ENCODE measurements at regions not wholly inside any gene's neighbourhood (a gene's known extent, or its start where the extent isn't known, plus 50 kb on each side); places are given as distances from the start of the nearest gene placed in this dataset.

DNA sequence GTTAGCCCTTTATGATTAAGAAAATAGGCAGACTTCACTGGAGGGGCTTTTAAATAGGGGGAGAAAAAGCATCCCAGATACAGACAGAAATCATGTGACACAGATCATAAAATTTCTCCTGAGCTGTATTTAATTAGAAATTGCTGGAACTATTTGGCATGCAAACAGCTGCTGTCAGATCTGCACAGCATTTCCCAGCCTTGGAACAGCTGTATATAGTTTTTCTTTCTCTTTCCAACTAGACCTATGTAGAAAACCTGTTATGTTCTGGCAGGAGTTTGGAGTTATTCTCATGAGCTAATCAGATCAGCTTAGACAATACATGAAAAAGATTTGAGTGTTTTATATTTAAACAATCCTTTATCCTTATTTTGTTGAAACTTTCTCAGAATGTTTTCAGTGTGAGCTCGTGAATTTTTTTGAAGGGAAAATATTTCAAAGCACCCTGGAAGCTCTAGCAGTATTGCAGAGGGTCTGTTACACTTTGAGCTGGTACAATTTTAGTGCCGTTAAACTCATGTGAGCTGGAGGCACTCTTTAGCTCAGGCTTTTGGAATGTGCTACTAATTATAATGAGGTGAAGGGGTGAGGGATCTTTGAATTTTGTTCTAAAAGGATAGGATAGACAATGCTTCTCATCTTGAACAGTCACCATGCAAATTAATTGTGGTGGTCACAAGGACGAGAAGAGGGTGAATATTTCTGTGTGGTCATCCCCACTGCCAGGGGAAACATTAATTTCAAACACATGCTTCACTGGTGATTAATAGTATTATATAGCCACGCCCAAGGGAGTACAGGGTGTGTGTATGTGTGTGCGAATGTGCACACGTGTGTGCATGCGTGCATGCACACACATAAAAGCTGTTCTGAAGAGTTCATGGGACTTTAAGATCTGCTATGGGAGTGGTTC lies 239.4 kb upstream of the FBXL7 start:
- no peak for DNase-seq

DNA sequence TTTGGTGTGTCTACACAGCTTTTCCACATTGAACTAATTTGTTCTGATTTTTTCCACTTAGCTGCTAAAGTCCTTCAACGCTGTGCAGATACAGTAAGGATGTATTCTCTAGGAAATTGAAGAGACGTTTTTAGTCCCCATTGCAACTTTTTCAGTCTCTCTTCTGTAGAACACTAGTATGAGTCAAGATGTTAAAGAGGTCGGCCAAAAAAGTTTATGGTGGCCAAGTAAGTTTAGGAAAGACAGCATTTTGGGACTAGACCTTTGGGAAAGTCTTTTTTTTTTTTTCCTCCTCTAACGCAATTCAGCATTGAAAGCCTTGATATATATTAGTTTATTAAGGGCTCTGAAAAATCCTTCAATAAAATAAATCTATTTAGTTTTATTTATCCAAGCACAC lies 243.5 kb upstream of the FBXL7 start:
- DNase-seq: no peak

DNA sequence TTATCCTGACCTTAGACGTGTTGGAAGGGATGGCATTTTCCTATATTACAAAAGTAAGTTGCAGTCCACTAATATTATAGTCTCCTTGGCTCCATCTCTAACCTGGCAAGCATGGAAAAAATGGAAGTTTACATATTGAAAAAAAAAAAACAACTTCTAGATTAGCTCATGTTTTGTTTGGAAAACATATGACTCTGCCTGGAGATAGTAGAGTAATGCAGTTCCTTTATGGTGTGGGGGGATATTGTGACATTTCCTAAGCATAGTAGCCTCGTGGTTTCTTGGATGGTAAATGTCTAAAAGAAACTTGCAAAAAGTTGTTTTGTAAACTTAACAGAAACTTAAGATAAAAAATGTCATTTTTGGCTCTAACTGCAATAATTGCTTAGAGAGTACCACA lies 244.4 kb upstream of the FBXL7 start:
- DNase-seq: no peak

DNA sequence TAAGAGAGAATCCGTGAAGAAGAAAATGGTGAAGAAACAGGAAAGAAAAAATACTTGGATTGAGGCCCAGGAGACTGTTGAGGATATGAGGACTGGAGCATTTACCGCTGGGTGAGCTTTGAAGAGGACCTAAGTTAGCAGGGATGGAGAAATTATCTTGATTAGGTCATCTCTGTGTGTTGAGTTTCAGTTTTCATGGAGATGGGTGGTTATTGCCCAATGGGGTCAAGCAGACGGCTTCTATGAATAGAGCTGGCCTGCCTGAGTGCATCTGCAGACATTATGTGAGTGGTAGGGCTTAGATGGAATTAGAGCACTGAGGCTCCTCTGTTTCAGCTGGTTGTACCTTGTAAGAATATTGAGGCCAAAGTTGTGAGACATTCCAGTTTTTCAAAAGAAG lies 245.4 kb upstream of the FBXL7 start:
- no peak for DNase-seq

DNA sequence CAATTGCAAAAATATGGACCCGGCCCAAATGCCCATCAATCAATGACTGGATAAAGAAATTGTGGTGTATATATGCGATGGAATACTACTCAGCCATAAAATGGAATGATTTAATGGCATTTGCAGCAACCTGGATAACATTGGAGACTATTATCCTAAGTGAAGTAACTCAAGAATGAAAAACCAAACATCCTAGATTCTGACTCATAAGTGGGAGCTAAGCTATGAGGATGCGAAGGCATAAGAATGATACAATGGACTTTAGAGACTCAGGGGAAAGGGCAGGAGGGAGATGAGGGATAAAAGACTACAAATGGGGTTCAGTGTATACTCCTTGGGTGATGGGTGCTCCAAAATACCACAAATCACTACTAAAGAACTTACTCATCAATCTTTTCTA lies 247.6 kb upstream of the FBXL7 start:
- DNase-seq: no peak

DNA sequence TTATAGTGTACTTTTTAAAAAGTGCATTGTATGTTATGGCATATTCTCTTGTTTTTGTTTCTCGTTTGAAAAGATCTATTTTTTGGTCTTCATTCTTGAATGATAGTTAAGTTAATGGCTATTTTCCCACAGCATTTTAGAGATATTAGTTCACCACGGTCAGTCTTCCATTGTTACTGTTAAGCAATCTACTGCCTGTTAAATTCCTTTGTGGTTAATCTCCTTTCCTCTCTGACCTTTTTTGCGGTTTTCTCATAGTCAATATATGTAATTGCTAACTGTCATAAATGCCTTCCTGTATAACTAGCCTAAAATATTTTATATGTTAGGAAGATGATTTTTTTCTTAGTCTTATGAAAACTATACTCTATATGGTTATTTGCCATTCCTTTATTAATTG lies 250.8 kb upstream of the FBXL7 start:
- DNase-seq: no peak

DNA sequence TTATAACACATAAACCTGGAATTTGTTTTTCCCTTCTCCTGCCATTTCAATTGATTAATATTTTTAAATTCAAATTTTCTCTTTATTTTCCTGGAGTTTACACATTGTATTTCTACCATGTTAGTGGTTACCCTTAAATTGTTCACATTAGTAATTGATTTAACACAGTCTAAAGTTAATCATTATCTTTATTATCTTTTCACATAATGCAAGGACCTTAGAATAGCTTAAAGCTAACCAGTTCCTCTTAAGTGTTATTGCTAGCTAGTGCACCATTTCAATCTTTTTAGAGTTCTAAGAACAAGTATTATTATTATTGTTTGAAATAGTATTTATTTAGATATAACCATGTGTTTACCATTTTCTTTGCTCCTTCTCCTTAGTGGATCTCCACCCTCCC lies 251.2 kb upstream of the FBXL7 start:
- DNase-seq: no peak

DNA sequence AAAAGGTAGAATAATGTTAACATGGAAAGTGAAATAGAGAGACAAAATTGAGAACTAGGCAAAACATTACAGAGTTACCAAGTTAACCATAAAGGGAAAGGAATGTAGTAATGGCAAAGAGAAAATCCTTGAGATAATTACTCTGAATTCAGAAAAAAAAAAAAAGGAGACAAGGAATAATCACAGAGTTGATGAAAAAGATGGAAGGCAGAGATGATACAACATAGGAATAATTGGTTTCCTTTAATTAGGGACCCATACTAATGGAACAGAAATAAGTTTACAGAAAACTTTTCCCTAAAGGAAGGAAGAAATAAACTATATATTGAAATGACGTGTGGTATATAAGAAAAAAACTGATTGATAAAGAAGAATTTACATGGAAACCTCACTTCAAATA lies 254.1 kb upstream of the FBXL7 start:
- DNase-seq: no peak

DNA sequence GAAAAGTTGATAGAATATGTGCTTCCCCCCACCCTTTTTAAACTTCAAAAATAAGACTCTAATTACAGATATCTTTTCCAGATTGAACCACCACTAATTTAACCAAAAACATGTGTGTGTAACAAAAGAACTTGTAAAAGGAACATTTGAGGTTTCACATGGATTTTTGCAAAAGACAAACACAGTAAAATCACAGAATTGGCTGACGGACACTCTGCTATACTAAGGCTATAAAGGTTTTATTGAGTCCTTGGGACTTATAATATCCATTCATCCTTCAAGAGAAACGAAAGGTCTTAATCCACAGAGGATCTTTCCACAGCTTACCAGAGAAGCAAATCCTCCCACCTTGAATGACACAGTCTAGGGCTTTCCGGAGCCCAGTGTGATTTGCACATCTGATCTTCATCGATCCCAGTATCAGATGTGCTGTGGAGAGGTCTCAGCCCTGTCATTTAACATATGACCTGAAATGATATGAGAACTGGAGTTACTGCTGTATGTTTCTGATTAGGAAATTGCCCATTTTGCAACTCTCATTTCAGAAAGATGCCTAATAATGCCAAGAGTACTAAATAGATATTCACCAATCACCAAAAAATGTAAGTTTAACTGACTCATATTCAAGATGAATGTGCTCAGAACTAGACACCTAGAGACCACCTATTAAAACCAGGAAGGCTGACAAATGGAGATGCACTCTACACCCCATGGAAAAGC lies 256.5 kb upstream of the FBXL7 start:
- no peak for DNase-seq

DNA sequence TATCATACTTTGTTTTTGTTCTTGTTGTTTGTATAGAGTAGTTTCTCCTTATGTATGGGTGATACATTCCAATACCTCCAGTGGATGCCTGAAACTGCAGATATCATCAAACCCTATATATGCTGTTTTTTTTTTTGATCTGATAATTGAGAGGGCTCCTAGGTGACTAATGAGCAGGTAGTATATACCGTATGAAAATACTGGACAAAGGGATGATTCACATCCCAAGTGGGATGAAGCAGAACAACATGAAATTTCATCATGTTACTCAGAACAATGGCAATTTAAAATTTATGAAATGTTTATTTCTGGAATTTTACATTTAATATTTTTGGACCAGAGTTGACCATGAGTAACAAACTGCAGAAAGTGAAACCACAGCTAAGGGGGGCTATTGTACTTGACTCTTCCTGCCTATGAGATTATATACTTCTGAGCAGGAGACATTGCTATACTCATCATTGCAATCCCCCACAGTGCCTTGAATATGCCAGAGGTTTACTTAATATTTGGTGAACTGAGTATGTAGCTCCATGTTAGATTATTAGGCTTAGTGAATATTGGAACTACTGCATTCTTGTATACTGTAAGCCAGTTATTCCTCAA lies 258.7 kb upstream of the FBXL7 start:
- no peak for DNase-seq

DNA sequence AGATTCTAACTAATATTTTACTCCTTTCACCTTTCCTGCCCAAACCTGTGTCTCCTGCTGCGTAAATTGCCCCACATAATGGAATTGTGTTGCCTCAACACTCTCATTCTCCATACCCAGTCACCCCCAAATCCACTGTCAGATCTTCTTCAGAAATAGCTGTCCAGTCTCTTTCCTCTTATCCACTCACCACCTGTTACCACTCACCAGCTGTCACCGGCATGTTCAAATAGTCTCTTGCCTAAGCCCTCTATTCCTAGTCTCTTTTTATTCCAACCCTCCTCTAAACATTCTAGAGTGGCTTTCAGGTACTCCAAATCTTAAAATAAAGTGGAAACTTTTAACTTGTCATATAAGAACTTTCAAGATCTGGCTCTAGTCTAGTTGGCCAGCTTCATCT lies 262.0 kb upstream of the FBXL7 start:
- no peak for DNase-seq

DNA sequence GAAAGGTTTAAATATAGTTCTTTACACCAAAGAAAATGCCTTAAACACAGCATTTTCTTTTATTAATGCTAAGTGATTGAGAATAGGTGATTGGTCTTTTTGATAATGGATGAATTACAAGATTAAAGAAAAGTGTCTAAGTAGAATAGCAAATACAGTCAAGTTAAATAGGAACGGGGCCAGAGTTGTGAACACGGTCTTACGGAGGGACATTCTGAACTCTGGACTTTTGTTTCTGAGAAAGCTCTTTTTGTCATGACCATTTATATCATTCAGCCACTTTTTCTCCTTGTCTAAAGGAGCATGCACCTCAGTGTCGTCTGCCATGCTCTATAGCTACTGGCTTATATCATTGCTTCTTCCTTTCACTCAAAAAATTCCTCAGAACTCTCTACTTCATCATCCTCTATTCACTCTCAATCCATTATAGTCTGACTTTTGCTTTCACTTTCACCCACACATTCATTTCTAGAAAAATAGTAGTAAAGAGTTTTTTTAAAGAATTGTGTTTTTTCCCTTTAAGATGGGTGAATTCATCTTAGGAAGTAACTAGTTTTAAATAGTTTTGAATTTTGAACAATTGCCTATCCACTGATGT lies 263.0 kb upstream of the FBXL7 start:
- DNase-seq: no peak

DNA sequence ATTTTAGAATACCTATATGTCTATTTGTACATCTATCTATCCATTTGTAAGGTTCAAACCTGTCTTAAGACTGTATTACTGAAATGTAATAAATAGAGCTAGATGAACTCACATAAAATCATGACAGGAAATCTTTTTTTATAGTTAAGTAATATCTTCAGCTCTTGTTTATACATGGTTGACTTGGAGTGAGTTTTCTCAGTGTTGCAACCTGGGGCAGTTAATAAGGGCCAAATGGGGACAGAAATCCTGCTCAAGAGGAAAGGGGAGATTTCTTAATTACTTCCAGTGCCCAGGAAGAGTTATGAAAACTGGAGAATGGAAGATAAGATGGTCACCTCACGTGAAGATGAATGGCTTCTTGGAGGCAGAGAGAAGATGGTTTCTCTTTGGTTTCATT lies 265.1 kb upstream of the FBXL7 start:
- DNase-seq: no peak

DNA sequence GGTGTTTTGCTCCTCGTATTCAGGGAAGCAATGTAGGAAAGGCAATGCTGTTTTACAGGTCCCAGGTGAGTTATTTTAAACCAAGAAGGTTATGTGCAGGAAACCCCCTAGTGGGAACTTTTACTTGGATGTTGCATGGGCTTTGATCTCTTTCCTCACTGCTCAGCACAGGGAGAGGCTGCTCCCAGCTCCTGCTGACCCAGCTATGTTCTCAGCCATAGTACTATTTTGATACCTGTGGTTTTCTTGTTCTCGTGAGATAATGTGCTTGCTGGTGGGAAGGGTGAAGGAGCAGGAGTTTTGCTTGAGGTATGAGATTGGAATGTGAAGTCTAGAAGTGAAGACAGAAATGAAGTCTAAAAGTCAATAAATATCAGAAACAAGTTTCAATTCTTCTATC lies 265.6 kb upstream of the FBXL7 start:
- DNase-seq: no peak

DNA sequence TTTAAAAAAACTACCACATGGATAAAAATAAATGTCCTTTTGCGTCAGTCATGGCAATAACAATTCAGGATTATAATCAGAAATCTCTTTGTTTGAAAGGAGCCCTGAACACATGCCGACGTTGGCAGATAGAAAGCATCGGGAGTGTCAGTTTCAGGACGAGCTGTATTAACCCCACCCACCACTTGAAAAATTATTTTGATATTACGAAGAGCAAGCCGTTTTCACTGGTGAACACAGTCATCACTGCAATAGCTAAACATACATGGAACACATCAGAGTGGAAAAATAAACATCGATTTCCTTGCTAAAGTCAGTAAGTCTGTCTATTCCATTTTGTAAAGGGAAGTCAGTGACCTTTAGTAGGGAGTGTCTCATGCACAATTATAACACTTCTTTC lies 266.4 kb upstream of the FBXL7 start:
- DNase-seq: no peak

DNA sequence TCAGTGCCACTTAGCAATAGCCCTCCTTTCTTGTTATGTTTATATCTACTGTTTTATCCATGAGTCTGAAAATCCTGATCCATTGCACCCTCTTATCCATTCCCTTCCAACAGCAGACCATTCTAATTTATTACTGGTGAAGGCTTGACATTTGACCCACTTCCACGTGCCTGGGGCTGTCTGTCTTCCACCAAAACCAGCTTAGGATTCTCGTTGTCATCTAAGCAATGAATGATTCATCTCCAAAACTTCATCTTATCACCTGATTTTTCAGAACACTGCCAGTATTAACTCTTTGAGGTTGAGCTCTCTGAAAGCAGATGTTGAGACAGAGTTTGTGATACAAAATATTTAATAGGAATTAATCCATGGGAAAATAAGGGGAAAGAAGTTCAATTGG lies 277.8 kb upstream of the FBXL7 start:
- no peak for DNase-seq

DNA sequence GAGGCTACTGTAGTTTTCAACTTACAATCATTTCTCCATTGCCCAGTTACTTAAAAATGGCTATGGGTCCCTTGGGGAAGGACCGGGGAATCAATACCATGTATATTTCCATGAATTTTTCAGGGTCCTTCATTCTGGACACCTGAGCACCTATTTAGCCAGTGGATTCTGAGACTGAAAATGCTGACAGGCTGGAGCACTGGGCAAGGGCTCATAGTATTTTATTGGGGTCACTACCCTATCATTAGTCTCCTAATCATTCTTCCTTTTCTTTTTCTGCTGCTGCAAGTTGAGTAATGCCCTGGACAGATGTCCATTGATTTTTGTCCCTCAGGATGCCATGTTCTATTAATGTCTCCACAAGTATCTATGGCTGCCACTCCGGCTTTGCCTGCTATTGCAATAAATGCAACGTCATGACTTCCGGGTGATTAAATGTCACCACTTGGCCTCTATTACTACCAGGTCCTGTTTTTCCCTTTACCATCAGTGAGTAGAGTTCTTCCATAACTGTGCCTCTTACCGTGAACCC lies 279.3 kb upstream of the FBXL7 start:
- DNase-seq: no peak

DNA sequence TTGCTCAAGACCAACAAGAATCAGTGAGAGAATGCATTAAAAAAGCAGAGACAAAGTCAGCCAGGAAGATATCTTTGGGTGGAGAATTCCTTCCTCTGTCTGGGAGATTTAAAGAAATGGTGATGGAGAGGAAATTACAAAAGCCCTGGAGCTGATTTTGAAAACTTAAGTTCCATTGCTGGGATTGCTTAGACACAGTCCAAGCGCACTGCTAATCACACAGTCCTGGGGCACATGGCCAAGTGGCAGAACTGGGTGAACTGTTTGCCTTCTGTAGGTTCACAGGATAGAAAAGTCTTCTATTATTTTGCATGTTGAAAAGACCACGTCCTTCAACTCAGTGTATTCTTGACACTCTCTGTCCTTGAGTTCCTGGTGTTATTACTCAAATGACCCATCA lies 284.9 kb upstream of the FBXL7 start:
- no peak for DNase-seq

DNA sequence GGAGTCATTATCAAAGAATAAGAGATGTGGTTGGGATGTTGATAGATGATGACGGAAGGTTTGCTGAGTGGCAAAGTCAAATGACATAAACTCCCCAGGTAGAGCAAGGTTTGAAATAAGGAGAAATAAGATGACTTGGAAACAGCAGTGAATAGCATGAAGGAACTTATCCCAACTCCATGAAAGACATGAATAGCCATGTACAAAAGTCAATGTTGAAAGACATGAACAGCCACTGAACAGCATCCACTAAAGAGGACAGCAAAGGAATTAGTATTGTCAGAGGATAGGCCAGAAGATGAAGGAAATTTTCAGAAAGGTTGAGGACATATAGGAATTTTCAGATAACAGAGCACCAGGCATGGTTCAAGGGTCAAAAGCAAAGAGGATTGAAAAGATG lies 286.0 kb upstream of the FBXL7 start:
- DNase-seq: no peak

DNA sequence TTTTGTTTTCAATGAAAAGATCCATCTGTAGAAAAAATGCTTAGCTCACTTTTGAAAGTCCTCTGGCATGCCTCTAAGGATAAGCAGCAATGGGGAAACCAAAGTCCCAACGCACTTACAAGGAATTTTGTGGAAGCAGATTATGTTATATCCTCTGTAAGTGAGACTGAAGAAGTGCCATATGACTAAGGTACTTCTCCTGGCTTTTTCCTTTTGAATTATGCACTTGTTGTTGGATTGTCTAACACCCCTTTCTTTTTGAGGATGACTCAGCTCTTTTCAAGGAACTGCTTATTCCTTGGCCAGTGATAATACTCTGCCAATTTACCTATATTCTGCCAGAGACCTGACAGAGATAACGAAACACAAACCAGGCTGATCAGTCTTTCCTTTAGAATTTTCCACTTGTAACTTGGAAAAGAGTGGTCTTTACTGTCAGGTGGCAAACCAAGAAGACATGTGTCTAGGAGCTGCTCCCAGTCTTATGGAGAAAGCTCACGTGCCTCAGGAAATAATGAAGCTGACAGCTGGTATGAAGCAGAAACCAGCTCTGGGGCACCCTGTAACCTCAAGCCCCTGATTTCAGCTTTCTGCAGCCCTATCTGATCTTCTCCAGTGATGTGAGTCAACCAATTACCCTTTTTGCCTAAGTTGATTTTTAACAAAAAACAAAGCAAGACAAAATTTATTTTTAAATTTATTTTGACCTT lies 290.8 kb upstream of the FBXL7 start:
- no peak for DNase-seq

DNA sequence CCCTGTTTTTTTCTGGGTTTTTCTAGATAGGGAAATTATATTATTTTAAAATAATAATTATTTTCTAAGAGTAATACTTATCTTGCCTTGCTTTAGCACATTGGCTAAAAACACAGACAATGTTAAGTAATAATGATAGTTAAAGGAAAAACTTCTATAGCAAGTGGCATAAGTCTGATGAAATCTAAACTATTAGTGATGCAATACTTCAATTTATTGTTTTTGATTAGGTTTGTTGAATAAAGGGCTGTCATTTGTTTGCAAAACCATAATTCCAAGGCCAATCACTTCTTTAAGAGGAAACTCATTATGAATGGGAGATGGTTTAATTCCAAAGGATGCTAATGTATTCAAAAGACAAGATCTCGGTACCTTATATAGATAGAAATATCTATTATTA lies 293.8 kb upstream of the FBXL7 start:
- no peak for DNase-seq

DNA sequence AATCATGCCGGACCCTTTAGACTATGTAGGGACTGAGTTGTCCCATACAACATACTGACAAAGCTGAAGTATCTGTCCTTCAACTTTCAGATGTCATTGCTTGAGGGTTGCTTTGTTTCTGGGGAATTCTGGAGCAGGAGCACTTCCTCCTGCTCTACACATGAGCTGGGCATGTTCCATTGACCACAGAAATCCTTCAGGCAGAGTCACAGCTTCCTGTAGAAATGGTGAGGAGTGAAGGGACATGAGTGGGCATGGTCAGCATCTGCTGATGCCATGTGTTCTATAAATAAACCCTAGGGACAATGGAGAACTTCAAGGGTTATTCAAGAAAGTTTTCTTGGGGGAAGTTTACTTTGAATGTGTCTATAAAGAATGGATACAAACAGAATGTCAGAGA lies 296.6 kb upstream of the FBXL7 start:
- DNase-seq: no peak

DNA sequence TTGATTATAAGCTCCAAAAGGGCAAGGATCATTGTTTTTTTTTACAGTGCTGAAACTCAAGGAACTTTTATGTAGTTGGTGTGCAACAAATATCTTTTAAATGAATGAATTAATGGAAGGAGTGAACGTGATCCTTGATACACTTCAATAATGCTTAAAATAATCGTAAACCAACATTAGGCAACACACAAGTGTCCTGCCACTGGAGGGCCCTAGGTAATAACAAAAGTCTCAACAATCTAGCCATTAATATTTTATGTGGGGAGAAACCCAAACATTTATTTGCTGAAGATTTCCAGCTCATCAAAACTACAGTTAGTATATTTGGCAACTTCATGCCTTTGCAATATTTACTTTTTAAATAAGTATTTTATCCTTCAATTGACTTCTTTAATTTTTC lies 309.0 kb upstream of the FBXL7 start:
- DNase-seq: no peak

Data from stimulated activated CD4-positive, alpha-beta T cell treated with anti-CD3 and anti-CD28 coated beads, Interleukin-12 subunit alpha, Interleukin-12 subunit beta, amount 100 ng/mL, for 4 hours (primary cell).